HepG2 (cell line): ENCODE measurements at regions not wholly inside any gene's neighbourhood (a gene's known extent, or its start where the extent isn't known, plus 50 kb on each side); places are given as distances from the start of the nearest gene placed in this dataset.
A peak's percentile ranks its signal among the peaks of the same experiment; 100 is the strongest.

Experiments used
- AGO1 ChIP-seq: fragments of 200-400 bp; formaldehyde crosslinking; IDR thresholded peaks from 2 replicates; pipeline ENCODE4 v1.6.1; 2017; ENCODE audit warnings: mild to moderate bottlenecking, low read depth, low read length, moderate library complexity; ENCODE audit not compliant: poor library complexity, severe bottlenecking
- ATM ChIP-seq: fragments of 450-650 bp; IDR thresholded peaks from 2 replicates; pipeline ENCODE4 v1.7.1; 2017; ENCODE audit warnings: mild to moderate bottlenecking, borderline replicate concordance
- BHLHE40 ChIP-seq: IDR thresholded peaks from 2 replicates; pipeline ENCODE4 v1.6.1; 2011; ENCODE audit warnings: low read length, improper control_type of control experiment
- CCAR2 ChIP-seq: fragments of 200-400 bp; formaldehyde crosslinking; optimal IDR thresholded peaks from 2 replicates; pipeline ENCODE3; 2018; ENCODE audit warnings: low read depth, mild to moderate bottlenecking, low read length, moderate library complexity
- CEBPB ChIP-seq: IDR thresholded peaks from 2 replicates; pipeline ENCODE4 v1.6.1; 2011; ENCODE audit warnings: low read depth, low read length, improper control_type of control experiment, borderline replicate concordance
- ETV6 ChIP-seq: sonication (generic); formaldehyde crosslinking; conservative IDR thresholded peaks from 2 replicates; pipeline ENCODE4 v1.4.0; 2020; ENCODE audit warnings: missing genetic modification reagents
- FOXA3 ChIP-seq: IDR thresholded peaks from 2 replicates; pipeline ENCODE4 v1.6.1; 2016; ENCODE audit warnings: missing genetic modification reagents, missing compliant biosample characterization
- FOXP1 ChIP-seq, 2 experiments: fragments of 450-650 bp in 1 of 2; IDR thresholded peaks; 2 replicates each; pipeline ENCODE4 v1.6.1; 2017 to 2018; ENCODE audit warnings: antibody characterized with exemption in 1 of 2
- GLMP ChIP-seq: sonication (generic); formaldehyde crosslinking; IDR thresholded peaks from 2 replicates; pipeline ENCODE4 v1.9.0; 2021; ENCODE audit warnings: missing genetic modification reagents, mild to moderate bottlenecking, borderline replicate concordance
- HHEX ChIP-seq: IDR thresholded peaks from 2 replicates; pipeline ENCODE4 v1.6.1; 2016; ENCODE audit warnings: control low read depth
- KIAA2018 ChIP-seq: sonication (generic); formaldehyde crosslinking; IDR thresholded peaks from 2 replicates; pipeline ENCODE4 v1.5.0; 2020; ENCODE audit warnings: mild to moderate bottlenecking, missing genetic modification reagents, borderline replicate concordance
- ONECUT2 ChIP-seq: sonication (generic); formaldehyde crosslinking; IDR thresholded peaks from 2 replicates; pipeline ENCODE4 v1.4.0; 2020; ENCODE audit warnings: missing genetic modification reagents
- SATB2 ChIP-seq: sonication (generic); formaldehyde crosslinking; IDR thresholded peaks from 2 replicates; pipeline ENCODE4 v1.5.0; 2020; ENCODE audit warnings: missing genetic modification reagents
- SETDB1 ChIP-seq: sonication (generic); formaldehyde crosslinking; IDR thresholded peaks from 2 replicates; pipeline ENCODE4 v1.5.1; 2020; ENCODE audit warnings: missing genetic modification reagents, mild to moderate bottlenecking, borderline replicate concordance
- ZBTB34 ChIP-seq: sonication (generic); formaldehyde crosslinking; IDR thresholded peaks from 2 replicates; pipeline ENCODE4 v1.8.0; 2022; ENCODE audit warnings: mild to moderate bottlenecking, missing genetic modification reagents
- ZBTB38 ChIP-seq: sonication (generic); formaldehyde crosslinking; IDR thresholded peaks from 2 replicates; pipeline ENCODE4 v1.5.1; 2020; ENCODE audit warnings: mild to moderate bottlenecking, missing genetic modification reagents
- ZBTB7A ChIP-seq: sonication (generic); formaldehyde crosslinking; IDR thresholded peaks from 2 replicates; pipeline ENCODE4 v1.8.0; 2022; ENCODE audit warnings: mild to moderate bottlenecking, missing genetic modification reagents
- ZFP90 ChIP-seq: sonication (generic); formaldehyde crosslinking; IDR thresholded peaks from 2 replicates; pipeline ENCODE4 v1.8.0; 2022; ENCODE audit warnings: missing genetic modification reagents, mild to moderate bottlenecking, inconsistent platforms, borderline replicate concordance
- ZNF138 ChIP-seq: sonication (generic); formaldehyde crosslinking; IDR thresholded peaks from 2 replicates; pipeline ENCODE4 v1.5.0; 2020; ENCODE audit warnings: mild to moderate bottlenecking, low read depth, missing genetic modification reagents
- ZNF205 ChIP-seq: IDR thresholded peaks from 2 replicates; pipeline ENCODE4 v1.6.1; 2018; ENCODE audit warnings: missing biosample characterization, missing genetic modification reagents
- ZNF264 ChIP-seq: sonication (generic); formaldehyde crosslinking; IDR thresholded peaks from 2 replicates; pipeline ENCODE4 v1.4.0; 2020; ENCODE audit warnings: missing genetic modification reagents
- ZNF615 ChIP-seq: sonication (generic); formaldehyde crosslinking; IDR thresholded peaks from 2 replicates; pipeline ENCODE4 v1.5.0; 2020; ENCODE audit warnings: mild to moderate bottlenecking, missing genetic modification reagents, borderline replicate concordance
- ZNF7 ChIP-seq: IDR thresholded peaks from 2 replicates; pipeline ENCODE4 v1.6.1; 2016; ENCODE audit warnings: missing biosample characterization, missing genetic modification reagents

- TF ChIP-seq ZNF615 (CRISPR knock-in tag), result no peak
- no peak for TF ChIP-seq ZBTB7A
- TF ChIP-seq ETV6 (CRISPR knock-in tag), result no peak
- no peak for TF ChIP-seq AGO1
- no peak for TF ChIP-seq BHLHE40
- no peak for TF ChIP-seq ZBTB34 (CRISPR knock-in tag)
- peak; percentile 85 for TF ChIP-seq CEBPB
- peak; percentile 40; the same call in 1 of the 2 replicates for TF ChIP-seq HHEX (CRISPR knock-in tag)
- peak; percentile 46; the same call in 1 of the 2 replicates for TF ChIP-seq ONECUT2 (CRISPR knock-in tag)
- no peak for TF ChIP-seq FOXA3 (CRISPR knock-in tag)
- no peak for TF ChIP-seq KIAA2018 (CRISPR knock-in tag)
- TF ChIP-seq SATB2 (CRISPR knock-in tag), result no peak
- peak; percentile 42; the same call in 1 of the 2 replicates for TF ChIP-seq ZNF7 (CRISPR knock-in tag)
- no peak for TF ChIP-seq ZBTB38 (CRISPR knock-in tag)
- TF ChIP-seq CCAR2, result no peak
- TF ChIP-seq ATM, result no peak
- no peak for TF ChIP-seq GLMP (CRISPR knock-in tag)
- TF ChIP-seq FOXP1 (IDR thresholded peaks at IDR 0.05), result no peak
- peak; percentile 20; the same call in 1 of the 2 replicates for TF ChIP-seq FOXP1 (CRISPR knock-in tag; IDR thresholded peaks at IDR 0.05)
- TF ChIP-seq ZFP90 (CRISPR knock-in tag), result no peak
- no peak for TF ChIP-seq ZNF138 (CRISPR knock-in tag)
- no peak for TF ChIP-seq ZNF264
- no peak for TF ChIP-seq ZNF205 (CRISPR knock-in tag)
- no peak for TF ChIP-seq SETDB1 (CRISPR knock-in tag)
These were observed 123.5 kb upstream of the CTAGE1 start (continued) for GRCh38 chr18:22541232-22541631.
